ENCODE measurements at regions not wholly inside any gene's neighbourhood (a gene's known extent, or its start where the extent isn't known, plus 50 kb on each side); places are given as distances from the start of the nearest gene placed in this dataset.

GRCh38 chr10:36688717-36689116, 436.7 kb upstream of the ANKRD30A start:
- WGBS (ENCODE audit: insufficient coverage) = no CpG with 5 or more reads among the region's 1 CpG
- H3K4me2 ChIP-seq (replicated peaks; ENCODE audit: extremely low read depth, low read length, poor library complexity, severe bottlenecking) = no peak overlapping the region
- H2AFZ ChIP-seq (ENCODE audit: insufficient read depth, low read depth, low read length, poor library complexity, severe bottlenecking) = no peak overlapping the region
- H3K4me3 ChIP-seq (replicated peaks in 1 of 3; ENCODE audit: low read depth in 2 of 3, low read length in 3 of 3) = no peak overlapping the region
- Mint-ChIP-seq H3K27me3 (ENCODE audit: low read depth in 3 of 3) (peaks cover 0 to 2% (median 1%) of the 10 kb centered on the region in 3 donors), H3K27ac (no peak overlapping the region), H3K4me3 (no peak overlapping the region), H3K9me3 (peaks cover 0 to 24% (median 12%) of the 10 kb centered on the region in 7 donors), H3K36me3 (no peaks in the 10 kb centered on the region), H3K4me1 (no peaks in the 10 kb centered on the region)
- no peak for TF ChIP-seq CTCF (IDR thresholded peaks at IDR 0.05)
- no peak for DNase-seq
- no peaks in the 10 kb centered on the region for H3K79me2 ChIP-seq (ENCODE audit: insufficient read depth, low read length)
- no peaks in the 10 kb centered on the region for H4K20me1 ChIP-seq (ENCODE audit: insufficient read depth, low read length)
- H3K9ac ChIP-seq (ENCODE audit: insufficient read depth, low read length, poor library complexity, severe bottlenecking) = no peak overlapping the region
- no peaks in the 10 kb centered on the region for H3K36me3 ChIP-seq (replicated peaks in 1 of 2; ENCODE audit: control insufficient read depth in 1 of 2, insufficient read depth in 2 of 2, low read length in 2 of 2)
- H3K4me1 ChIP-seq (ENCODE audit: control insufficient read depth in 1 of 2, insufficient read depth in 2 of 2, low read length in 2 of 2) = no peaks in the 10 kb centered on the region
- H3K9me3 ChIP-seq (replicated peaks in 1 of 2; ENCODE audit: control insufficient read depth in 1 of 2, insufficient read depth in 1 of 2, low read length in 2 of 2) = peaks cover 0 to 16% of the 10 kb centered on the region in 2 donors
- no peak overlapping the region for H3K27ac ChIP-seq (ENCODE audit: low read depth in 1 of 2, low read length in 2 of 2)
- no peaks in the 10 kb centered on the region for H3K27me3 ChIP-seq (ENCODE audit: control insufficient read depth in 2 of 2, insufficient read depth in 2 of 2, low read length in 2 of 2)
- intact Hi-C loops (cut with micrococcal nuclease) = no loop called here

- Histone ChIP-seq H4K20me1 (ENCODE audit: insufficient read depth, low read length) (no peaks in the 10 kb centered on the region), H3K4me2 (replicated peaks; ENCODE audit: extremely low read depth, low read length, poor library complexity, severe bottlenecking) (no peak overlapping the region), H3K9me3 (replicated peaks in 1 of 2; ENCODE audit: control insufficient read depth in 1 of 2, insufficient read depth in 1 of 2, low read length in 2 of 2) (peaks cover 0 to 8% of the 10 kb centered on the region in 2 donors), H3K4me3 (replicated peaks in 1 of 3; ENCODE audit: low read depth in 2 of 3, low read length in 3 of 3) (no peak overlapping the region), H3K36me3 (replicated peaks in 1 of 2; ENCODE audit: control insufficient read depth in 1 of 2, insufficient read depth in 2 of 2, low read length in 2 of 2) (no peaks in the 10 kb centered on the region), H3K9ac (ENCODE audit: insufficient read depth, low read length, poor library complexity, severe bottlenecking) (no peak overlapping the region), H3K4me1 (ENCODE audit: control insufficient read depth in 1 of 2, insufficient read depth in 2 of 2, low read length in 2 of 2) (no peaks in the 10 kb centered on the region), H3K79me2 (ENCODE audit: insufficient read depth, low read length) (no peaks in the 10 kb centered on the region), H2AFZ (ENCODE audit: insufficient read depth, low read depth, low read length, poor library complexity, severe bottlenecking) (no peak overlapping the region), H3K27me3 (ENCODE audit: control insufficient read depth in 2 of 2, insufficient read depth in 2 of 2, low read length in 2 of 2) (no peaks in the 10 kb centered on the region), H3K27ac (ENCODE audit: low read depth in 1 of 2, low read length in 2 of 2) (no peak overlapping the region)
- no peak for DNase-seq
- Mint-ChIP-seq H3K27ac (no peak overlapping the region), H3K9me3 (peaks cover 0 to 6% (median 1%) of the 10 kb centered on the region in 7 donors), H3K4me1 (no peaks in the 10 kb centered on the region), H3K36me3 (no peaks in the 10 kb centered on the region), H3K4me3 (no peak overlapping the region), H3K27me3 (ENCODE audit: low read depth in 3 of 3) (peaks cover 0 to 2% (median 0%) of the 10 kb centered on the region in 3 donors)
- WGBS (ENCODE audit: insufficient coverage) = no CpG with 5 or more reads among the region's 2 CpGs
- intact Hi-C loops (cut with micrococcal nuclease) = no loop called here
- no peak for TF ChIP-seq CTCF (IDR thresholded peaks at IDR 0.05)
These were observed 442.0 kb upstream of the ANKRD30A start for GRCh38 chr10:36683421-36683820.
